GM19324 (cell line): ENCODE measurements at regions not wholly inside any gene's neighbourhood (a gene's known extent, or its start where the extent isn't known, plus 50 kb on each side); places are given as distances from the start of the nearest gene placed in this dataset.
"Not testable (repeated sequence)": the region's sequence is repeated elsewhere in the genome, so short reads cannot be mapped to it uniquely, and the experiment has no call there.

Experiments used
- ATAC-seq: cut with Tn5 transposase; IDR thresholded peaks from one replicate; pipeline ENCODE4 v1.9.1; 2021; ENCODE audit warnings: mild to moderate bottlenecking, moderate library complexity; ENCODE audit not compliant: unreplicated experiment, low FRiP score

DNA sequence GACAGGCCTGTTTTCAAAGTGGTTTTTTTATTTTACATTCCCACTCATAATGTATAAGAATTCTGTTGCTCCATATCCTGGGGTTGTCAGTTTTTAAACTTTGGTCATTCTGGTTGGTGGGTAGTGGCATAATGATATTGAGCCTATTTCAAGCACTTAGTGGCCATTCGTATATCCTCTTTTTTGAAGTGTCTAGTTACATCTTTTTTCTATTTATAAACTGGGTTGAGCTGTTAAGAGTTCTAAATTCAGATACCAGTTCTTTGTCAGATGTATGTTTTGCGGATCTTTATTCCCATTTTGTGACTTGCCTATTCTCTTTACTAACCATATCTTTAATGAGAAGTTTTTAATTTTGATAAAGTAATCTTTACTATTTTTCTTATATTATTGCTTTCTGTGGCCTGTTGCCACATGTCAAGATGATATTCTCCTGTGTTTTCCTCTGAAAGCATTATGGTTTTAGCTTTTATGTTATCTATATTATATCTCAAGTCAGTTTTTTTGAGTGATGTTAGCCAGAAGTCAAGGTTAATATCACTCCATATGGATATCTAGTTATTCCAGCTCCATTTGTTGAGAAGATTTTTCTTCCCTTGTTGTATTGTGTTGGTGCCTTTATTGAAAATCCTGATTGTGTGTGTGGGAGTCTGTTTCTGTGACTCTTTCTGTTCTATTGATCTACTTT, 110.9 kb downstream of the FHIP1A start:
- no peak for ATAC-seq

DNA sequence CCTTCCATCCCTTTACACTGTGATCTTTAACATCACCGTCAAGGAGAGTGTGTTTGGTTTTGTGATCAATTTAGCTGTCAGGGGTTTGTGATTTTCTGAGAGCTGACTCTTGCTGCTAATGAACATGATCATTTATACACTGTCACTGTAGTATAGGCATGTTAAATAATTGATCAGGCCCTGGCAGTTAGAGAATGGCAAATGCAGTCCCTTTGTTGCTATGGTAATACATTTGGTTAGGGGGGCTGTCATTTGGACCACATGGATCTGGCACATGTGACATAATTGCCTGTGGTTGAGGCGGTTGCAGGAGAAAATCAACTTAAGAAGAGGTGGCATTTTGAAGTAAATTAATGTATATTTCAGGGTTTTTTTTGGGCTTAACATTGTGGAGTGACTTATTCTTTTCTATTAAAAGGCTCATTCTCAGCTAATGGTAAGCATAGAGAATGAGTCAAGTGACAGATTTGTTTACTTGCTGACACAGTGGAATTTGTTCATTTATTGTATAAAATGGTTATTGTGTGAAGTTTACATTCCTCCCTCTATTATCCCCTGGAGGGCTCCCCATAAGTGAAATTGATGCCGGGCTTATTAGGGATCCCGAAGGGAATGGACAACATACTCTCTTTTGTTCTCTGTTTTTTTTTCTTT, 114.0 kb downstream of the FHIP1A start:
- no peak for ATAC-seq

DNA sequence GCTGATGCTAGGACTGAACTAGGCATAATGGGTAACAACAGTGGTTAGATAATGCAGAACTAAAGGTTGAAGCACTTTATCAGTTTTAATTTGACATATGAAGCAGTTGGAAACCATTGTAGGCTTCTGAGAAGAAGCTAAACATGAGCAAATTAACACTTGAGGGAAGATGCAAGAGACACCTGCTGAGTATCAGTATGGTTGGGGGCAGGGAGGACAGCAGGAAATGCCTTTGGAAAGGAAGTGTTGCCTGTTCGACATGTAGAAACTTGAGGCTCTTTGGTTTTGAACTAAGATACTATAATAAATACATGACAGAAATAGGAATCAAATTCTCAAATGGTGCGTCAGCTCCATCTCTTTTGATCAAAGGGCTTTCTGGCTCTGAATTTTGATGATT, 115.6 kb downstream of the FHIP1A start:
- ATAC-seq: no peak

- not testable (repeated sequence) for ATAC-seq
Observed at GRCh38 chr4:151526489-151526888, 117.5 kb downstream of the FHIP1A start.

DNA sequence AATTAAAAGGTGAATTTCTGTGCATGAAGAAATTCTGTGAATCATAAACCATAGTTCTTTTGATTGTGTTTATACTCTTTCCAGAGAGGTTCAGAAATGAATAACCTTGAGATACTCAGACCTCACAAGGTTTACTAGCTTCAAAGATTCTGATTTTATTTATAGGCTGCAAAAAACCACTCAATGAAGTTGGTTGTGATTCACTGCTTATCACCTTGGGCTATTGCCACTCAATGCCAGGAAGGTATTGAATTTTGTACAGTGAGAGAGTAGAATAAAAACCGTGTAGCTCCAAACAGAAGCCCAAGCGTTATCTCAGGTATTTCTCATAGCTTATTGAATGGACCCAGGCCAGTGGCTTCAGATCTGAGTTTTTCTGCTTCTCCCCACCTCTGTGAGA, 118.7 kb downstream of the FHIP1A start:
- no peak for ATAC-seq

GRCh38 chr4:151529187-151529586, 120.2 kb downstream of the FHIP1A start:
- ATAC-seq: no peak

DNA sequence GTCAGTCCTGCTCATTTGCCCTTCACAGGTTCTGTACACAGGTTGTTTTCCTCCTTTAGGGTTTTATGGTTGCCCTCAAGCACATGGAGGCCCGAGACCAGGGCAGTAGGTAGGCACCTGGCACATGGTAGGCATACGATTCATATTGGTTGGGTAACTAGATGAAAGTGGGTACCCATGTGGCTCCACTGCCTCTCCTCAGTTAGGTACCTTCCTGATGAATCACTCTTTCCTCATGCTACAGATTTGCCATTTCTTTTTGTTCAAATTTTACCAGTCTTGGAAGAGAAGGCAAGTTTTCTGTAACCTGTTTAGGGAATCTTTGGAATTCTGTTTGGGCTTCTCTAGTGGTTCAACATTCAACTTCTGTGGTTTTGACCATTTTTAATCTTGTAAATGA, 121.3 kb downstream of the FHIP1A start:
- ATAC-seq: no peak

DNA sequence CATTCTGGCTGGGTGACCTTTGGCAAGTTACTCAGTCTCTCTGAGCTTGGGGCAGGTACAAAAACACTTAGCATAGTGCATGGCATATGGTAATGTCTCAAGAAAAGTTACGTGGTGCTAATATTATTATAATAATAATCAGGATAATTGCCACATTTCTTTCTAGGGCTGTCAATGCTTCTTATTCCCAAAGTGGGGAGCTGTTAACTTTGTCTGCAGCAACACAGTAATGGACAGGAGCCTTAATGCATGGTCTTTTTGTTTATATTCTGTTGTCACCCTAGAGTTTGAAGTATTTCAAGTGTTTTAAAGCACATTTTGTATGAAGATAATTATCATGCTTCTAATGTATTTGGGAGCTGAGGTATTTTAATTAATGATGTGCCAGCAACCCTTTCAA, 121.8 kb downstream of the FHIP1A start:
- ATAC-seq: no peak

GRCh38 chr4:151532001-151532708, 123.2 kb downstream of the FHIP1A start:
- no peak for ATAC-seq

DNA sequence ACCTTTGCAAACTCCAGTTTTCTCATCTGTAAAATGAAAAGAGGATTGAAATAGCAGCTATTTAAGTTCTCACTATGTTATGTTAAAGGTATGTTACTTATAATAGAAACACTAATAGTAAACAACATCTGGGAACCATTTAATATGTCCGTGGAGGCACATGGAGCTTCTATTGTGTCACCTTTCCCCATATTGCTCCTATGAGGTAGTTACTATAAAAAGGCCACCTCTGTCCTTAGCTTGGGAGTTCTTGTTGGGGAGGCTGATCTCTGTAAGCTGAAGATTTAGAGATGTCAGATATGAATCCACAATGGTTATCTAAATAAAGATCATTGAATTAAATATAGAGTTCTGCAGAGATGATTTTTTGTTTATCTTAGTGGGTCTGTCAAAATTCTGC, 125.2 kb downstream of the FHIP1A start:
- ATAC-seq: no peak

DNA sequence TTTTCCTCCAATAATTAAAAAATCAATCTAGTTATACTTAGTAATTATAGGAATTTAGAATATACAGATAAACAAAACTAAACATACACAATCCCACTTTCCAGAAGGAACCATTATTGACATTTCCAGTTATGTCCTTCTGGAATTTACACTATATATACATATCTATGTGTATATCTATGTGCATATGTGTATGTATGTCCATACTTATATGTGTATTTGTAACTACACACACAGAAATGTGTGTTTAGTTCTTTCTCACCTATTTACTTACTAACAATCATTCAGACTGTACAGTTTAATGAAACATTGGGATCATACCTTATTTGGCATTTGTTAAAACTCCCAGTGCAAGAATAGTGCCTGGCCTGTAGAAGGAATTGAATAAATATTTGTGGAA, 126.4 kb downstream of the FHIP1A start:
- no peak for ATAC-seq

DNA sequence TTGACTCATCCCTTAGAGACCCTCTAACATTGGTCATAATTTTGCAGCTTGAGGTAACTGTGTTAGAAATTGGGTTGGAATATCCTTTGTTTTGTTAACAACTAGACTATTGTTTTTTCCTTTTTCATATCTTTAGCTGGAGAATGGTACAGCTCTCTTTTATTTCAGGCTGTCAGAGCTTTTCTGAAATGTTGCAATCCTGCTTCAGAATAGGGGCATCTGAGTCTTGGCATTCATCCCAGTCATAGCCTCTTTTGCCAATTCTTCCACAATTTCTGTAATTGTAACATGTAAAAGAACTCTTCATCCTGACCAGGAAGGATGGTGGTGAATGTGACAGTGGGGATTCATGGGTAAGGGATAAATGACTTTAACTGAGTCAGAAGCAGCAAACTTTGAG, 128.7 kb downstream of the FHIP1A start:
- ATAC-seq: no peak

- no peak for ATAC-seq
Observed at GRCh38 chr4:151538963-151539362, 130.0 kb downstream of the FHIP1A start.

DNA sequence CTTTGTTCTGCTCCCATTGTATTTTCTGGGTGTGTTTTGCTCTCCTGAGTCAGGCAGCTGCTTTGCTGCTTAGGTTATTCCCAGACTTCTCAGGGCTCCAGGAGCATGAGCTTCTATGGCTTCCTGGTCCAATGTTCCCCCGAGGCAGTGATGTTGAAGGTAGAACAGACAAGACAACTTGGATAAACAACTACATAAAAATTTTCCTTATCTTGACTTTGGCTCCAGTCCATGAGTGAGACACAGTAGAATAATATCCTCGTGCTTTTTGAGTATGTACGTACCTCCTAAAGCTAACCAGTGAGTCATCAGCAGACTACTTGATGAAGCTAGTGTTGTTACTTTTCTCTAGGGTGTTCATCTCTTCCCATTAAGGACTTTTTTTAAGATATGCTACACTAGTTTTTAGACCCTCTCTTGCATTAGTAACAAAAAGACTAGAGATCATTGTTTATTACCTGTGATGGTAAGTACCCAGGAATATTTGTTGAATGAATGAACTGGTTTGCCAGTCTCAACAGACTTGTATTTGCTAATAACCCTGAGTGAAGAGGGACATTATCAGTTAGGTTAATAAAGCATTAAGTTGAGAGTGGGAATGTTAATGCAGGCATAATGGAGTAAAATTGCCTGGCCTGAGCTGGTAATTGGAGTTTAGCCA, 131.9 kb downstream of the FHIP1A start:
- ATAC-seq: no peak

DNA sequence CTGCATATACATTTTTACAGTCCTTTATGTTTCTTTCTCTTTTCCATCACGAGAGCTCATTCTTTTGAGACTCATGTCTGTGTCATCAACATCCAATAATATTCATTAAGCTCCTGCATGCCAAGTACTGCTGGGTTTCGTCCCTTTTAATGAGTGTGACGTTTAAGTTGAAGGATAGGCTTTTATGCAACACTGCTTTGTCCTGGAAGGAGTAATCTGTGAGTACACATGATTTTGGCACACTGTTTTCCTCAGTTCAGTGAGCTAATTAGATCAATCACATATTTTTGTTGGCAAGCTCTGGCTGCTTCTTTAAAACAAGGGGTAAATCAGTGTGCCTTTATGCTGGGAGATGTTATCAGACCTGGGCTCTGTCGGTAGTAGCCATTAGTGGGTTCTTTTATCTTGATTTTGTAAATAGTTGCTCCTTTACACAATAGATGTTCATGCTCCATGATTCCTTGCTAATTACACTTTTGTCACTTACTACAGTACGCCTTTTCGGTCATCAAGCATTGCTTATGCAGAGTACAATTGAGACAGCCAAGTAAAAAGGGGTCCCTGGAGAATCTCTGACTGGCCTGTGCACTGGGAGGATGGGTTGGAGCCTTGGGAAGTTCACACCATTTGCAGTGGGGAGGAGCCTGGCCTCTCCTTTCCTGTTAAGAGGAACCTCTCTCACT, 132.6 kb downstream of the FHIP1A start:
- ATAC-seq: no peak

DNA sequence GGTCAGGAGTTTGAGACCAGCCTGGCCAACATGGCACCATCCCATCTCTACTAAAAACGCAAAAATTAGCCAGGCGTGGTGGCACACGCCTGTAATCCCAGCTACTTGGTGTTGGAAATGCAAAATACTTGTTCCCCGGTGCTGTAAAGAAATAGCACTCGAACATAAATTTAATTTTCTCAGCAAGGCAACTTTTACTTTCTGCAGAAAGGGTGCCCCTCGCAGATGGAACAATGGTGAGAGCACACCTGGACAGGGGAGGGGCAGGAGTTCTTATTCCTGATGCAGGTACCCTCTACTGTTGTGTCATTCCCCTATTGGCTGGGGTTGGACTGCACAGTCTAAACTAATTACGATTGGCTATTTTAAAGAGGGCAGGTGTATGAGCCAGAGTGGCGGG, 139.7 kb downstream of the FHIP1A start:
- ATAC-seq: no peak

GRCh38 chr4:151549378-151549777, 140.4 kb downstream of the FHIP1A start:
- not testable (repeated sequence) for ATAC-seq

DNA sequence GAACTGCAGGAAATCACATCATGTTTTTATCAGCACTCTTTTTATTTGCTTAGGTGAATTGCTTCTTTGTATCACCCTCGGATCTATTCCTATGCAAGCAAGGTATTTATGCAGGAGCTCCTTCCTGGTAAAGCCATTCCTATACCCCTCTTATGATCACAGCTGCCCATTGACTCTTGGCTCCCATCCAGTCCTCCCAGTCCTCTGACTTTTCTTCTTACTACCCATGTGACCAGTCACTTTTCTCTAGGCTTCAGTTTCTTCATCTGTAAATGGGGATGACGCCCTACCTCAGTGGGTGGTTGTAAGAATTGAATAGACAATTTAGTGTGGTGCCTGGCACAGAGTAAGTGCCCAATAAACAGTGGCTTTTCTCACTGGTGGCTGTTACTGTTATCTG, 144.9 kb downstream of the FHIP1A start:
- ATAC-seq: no peak

- no peak for ATAC-seq
Observed at GRCh38 chr4:151555151-151555945, 146.4 kb downstream of the FHIP1A start.
